AG08395 (cell line): ENCODE measurements at regions not wholly inside any gene's neighbourhood (a gene's known extent, or its start where the extent isn't known, plus 50 kb on each side); places are given as distances from the start of the nearest gene placed in this dataset.

Experiments
- DNase-seq: peaks from one replicate; pipeline ENCODE4 v3.0.0; 2012; ENCODE audit warnings: mixed read lengths, low spot score

DNA sequence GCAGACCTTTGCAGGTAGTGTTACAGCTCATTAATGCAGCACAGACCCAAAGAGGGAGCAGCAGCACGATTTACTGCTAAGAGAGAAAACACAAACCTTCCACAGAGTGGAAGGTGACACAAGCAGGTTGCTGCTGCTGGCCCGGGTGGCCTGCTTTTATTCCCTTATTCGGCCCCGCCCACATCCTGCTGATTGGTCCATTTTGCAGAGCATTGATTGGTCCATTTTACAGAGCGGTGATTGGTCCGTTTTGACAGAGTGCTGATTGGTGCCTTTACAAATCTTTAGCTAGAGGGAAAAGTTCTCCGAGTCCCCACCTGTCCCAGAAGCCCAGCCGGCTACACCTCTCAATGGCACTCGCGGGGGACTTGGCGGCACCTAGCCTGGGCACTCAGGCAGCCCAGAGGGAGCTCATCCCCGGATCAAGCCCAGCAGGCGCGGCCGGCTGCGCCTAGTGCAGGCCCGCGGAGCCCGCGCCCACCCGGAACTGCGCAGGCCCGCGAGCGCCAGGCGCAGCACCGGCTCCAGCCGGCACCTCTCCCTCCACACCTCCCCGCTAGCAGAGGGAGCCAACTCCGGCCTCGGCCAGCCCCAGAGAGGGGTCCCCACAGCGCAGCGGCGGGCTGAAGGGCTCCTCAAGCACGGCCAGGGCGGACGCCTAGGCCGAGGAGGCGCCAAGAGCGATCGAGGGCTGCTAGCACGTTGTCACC, 825.6 kb upstream of the HS6ST1 start:
- DNase-seq: no peak

DNA sequence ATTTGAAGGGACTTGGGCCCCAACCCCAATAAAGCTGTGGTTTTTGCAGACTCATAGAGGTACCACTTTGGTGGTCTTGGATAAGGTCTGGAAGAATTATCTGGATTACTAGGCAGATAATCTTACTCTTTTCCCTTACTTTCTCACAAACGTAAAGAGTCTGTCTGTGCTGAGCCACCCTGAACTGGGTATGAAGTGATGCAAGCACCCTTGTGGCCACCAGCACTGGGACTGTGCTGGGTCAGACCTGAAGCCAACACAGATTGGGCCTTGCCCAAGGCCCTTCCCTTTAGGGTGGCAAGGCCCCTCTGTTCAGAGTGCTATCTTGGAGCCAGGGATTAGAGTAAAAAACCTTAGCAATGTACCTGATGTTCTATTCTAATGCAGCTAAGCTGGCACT, 827.0 kb upstream of the RAB6C start:
- DNase-seq: no peak

DNA sequence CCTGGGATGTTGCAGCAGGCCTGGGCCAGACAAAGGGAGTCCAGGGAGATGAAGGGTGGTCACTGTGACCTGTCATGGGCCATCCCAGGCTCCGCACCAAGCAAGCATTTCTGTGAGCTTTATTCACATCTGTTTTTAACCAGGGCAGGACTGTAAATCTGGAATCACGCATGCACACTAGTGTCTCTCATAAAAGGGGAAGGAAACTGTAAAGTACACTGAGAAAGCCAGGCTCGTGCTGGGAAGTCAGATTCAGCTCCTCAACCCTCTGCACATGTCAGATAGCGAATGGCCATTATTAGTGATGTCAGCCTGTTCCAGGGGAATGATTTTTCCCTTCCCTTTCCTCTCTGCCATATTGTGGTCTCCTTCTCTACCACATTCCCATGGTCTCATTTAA, 818.6 kb upstream of the RAB6C start:
- DNase-seq: no peak

DNA sequence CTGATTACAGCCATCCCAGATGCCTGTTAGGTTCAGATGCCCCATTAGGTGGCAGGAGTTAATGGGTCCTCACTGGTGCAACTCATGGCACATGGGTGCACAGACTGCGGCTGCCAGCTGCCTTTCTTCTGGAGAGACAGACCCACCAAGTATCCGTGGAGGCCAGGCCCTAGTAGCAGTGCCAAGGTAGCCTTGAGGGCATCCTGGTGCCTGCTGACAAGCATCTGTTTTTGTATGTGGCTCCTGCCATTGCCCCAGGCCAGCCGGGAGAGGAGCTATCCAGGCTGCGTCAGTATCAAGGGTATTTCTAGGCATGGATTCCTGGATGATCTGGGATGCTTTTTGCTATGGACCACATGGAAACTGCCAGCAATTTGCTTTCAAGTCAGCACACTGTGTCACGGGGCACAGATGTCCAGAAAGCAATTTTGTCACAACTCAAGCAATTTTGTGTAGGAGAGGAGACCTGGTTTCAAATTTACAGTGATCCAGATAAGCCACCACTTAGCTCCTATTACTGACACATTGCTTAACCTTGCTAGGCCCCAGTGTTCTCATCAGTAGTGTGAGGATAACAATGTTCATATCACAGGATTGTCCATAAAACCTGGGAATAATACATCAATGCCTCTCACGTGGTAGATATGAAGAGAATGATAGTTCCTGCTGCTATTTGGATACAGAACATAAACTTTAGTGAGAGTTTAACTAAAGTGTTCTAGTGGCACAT, 815.1 kb upstream of the RAB6C start:
- no peak for DNase-seq

DNA sequence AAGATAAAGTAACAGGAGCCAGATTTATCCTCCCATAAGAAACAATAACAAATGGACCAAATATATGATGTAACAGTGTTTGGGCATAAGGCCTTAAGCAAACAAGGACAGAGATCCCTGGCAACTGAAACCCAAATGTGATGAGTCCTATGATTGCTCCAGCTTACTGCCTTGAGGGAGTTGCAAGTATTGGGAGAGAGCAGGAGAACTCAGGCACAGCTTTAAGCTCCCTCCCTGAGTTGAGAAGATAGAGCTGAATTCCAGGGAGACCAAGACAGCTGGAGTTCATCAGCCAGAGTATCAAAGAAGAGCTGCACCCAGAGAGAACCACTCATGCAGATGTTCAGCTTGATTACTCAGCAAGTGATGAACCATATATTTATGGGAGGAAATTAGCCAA, 814.5 kb upstream of the RAB6C start:
- no peak for DNase-seq

DNA sequence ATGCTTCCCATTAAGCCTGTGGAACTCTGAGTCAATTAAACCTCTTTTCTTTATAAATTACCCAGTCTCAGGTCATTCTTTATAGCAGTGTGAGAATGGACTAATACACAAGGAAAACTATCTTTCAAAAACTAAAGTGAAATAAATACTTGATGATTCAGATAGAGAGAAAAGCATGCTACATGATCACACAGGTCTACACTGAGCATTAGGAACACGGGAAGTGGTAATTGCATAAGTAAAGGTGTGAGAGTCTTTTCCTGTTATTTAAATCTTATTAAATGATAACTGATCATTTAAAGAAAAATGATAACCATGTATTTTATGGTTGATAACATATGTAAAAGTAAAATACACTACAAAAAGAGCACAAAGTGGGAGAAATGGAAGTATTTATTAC, 812.0 kb upstream of the RAB6C start:
- DNase-seq: no peak

DNA sequence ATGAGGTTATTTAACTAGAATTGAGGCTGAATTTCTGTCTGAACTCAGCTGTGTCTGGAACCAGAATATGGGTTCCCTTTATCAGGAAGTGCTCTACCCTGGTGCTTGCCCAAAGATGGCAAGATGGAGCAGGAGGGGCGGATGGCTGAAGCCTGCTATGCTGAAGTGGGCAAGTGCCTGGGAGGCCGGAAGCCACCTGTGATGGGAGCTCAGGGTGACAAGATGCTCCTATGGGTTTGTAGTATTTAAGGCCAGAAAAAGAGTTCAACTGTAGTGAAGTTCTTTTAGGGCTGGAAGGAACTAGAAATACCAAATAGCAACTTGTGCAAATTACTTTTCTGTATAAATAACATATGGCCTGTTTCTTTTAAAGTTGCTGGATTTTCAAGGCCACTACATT, 808.9 kb upstream of the RAB6C start:
- no peak for DNase-seq

DNA sequence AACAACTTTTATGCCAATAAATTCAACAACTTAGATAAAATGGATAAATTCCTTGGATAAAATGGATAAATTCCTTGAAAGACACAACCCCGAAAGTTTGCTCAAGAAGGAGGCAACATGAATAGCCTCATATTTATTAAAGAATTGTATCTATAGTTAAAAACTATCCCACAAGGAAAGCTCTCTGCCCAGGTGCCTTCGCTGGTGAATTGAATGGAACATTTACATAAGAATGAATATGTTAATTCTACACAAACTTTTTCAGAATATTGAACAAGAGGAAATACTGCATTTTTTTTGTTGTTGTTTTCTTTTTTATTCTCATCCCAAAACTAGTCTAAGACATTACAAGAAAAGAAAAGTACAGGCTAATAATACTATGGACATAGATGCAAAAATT, 805.3 kb upstream of the RAB6C start:
- no peak for DNase-seq

DNA sequence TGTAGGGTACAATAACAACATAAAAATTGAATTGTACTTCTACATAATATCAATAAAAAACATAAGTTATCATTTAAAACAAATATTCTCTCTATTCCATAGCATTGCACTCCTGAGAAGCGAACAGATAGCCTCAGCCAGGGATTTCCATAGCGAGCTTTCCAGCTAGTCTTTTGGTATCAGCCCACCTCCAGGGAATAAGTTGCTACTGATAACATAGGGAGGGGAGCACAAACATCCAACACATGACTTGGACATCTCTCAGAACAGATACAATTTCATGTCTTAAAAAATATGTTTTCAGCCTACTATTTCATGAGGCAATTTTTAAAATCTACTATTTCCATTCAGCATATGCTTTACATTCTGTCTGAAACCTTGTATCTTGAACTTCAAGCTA, 804.4 kb upstream of the RAB6C start:
- no peak for DNase-seq

DNA sequence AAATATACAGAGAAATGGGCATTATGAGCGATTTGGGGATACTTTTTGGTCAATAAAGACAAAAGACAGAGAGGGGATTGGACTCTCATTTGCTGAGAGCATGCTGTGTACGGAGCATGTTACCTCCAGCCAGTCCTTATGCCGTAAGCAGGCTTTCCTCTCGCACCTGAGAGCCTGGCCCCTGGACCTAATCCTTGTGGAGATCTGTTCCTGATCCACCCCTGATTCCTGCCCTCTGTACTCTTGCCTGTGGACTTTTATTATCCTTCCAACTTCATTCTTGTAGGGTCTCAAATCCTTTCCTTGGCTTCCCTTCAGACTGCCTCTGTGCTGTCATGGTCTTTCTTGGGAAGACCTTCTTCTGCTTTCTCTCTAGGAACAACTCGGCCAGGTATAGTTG, 803.1 kb upstream of the RAB6C start:
- no peak for DNase-seq

DNA sequence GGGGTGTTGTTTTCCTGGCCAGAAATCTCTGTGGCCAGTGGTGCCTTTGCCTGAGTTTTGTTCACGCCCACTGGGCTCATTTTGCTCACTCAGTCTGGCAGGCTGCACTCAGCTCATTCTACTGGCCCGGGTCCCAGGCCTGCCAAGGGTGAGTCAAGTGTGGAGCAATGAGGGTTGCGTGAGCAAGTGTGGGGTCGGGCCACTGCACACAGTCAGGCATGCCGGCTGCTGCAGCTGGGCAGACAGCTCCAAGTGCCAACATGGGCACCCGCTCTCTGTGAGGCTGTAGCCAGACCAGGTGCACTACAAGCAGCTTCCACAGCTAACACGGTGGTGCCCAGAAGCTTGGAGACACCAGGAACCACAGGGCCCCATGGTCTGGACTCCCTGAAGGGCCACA, 801.1 kb upstream of the RAB6C start:
- DNase-seq: peak; percentile 21

DNA sequence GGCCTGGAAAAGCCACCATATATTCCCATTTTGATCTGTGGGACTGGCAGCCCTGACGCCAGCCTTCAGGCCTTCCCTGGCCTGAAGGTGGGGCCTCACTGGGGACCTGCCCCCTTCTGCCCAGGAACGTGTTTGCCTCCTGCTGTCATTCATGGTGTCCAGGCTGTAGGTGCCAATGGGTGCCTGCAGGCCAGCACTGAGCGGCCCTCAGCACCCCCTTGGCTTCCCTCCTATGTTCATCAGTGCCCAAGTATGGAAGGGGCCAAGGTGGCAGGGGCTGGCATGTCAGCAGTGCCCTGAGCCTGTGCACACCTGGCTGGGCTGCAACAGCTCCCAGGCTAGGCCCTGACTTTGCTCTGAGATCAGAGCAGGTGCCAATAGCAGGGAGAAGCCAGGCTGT, 800.3 kb upstream of the RAB6C start:
- no peak for DNase-seq

DNA sequence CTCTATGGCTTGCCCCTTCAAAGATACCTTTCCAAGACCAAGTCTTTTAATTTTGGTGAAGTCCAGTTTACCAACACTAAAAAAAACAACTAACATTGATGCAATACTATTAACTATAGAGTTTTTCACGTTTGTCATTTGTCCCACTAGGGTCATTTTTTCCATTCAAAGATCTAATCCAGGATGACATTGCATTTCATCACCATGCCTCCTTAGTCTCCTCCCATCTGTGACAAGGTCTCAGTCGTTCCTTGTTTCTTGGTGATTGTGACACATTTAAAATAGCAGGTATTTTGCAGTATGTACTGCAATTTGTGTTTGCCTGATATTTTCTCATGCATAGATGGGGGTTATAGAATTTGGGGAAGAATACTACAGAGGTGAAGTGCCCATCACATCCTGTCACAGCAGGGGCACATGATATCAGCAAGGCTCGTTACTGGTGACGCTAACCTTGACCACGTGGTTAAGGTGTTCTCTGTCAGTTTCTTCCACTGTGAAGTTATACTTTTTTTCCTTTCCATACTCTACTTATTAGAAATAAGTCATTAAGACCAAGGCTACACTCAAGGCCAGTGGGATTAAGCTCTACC, 799.2 kb upstream of the RAB6C start:
- no peak for DNase-seq

DNA sequence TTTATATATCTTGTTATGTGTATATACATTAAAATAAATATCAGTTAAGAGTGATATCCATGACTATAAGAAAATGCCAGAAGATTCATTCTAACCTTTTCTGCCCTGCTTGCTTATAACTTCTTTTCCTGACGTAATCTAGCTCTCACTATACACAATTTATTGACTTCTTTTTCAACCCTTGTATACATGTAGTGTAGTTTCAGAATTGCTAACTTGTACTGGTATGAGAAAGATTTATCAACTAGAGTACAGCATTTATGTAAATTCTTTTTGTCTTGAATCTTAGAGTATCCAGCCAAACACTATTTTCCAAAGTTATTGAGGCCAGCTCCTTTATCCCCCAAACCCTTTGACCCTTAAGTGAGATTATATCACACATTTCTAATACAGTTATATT, 798.0 kb upstream of the RAB6C start:
- no peak for DNase-seq

DNA sequence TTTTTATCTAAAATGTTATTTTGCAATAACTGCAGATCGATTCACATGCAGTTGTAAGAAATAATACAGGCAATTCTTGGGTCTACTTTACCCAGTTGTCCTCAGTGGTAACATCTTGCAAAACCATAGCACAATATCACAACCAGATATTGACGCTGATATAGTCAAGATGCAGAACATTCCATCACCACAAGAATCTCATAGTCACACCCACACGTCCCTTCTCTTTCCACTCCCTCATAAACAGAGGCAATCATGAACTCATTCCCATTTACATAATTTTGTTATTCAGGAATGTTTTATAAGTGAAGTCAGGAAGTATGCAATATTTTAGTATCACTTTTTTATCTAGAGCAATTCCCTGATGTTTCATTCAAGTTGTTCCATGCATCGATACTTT, 797.5 kb upstream of the RAB6C start:
- DNase-seq: no peak

DNA sequence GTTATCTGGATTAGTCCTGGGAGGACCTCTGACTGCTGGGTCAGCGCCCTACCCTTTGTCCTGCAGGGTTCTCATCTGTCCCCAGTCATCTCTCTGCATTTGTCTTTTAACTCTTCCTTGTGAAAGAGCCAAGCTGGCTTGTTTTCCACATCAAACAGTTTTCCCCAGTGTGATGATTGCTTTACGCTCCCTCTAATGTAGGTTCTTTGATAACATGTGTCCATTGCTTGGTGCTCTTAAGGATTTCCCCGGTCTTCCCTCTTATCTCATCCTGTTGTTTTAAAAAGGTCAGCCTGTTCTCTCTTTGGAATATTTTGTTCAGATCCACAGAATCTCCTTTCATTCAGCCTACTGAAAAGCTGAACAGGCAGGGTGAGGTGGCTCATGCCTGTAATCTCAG, 792.1 kb upstream of the RAB6C start:
- no peak for DNase-seq

DNA sequence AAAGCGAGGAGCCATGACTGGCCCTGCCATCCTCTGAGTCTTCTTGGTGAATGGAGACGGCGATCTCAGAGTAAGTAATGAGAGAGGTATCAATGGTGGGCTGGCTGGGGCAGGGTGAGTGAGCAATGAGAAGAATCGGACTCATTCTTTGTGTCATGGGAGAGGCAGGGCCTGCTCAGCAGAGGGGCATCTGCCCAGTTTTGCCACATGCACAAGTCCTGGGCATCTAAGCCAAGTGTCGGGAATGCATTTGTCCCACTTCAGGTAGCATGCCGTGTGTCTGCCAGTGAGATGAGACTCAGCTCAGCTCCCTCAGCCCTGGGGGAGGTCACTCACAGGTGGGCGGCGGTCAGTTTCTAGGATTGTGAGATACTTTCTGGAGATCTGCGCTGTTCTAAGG, 791.0 kb upstream of the RAB6C start:
- DNase-seq: no peak

DNA sequence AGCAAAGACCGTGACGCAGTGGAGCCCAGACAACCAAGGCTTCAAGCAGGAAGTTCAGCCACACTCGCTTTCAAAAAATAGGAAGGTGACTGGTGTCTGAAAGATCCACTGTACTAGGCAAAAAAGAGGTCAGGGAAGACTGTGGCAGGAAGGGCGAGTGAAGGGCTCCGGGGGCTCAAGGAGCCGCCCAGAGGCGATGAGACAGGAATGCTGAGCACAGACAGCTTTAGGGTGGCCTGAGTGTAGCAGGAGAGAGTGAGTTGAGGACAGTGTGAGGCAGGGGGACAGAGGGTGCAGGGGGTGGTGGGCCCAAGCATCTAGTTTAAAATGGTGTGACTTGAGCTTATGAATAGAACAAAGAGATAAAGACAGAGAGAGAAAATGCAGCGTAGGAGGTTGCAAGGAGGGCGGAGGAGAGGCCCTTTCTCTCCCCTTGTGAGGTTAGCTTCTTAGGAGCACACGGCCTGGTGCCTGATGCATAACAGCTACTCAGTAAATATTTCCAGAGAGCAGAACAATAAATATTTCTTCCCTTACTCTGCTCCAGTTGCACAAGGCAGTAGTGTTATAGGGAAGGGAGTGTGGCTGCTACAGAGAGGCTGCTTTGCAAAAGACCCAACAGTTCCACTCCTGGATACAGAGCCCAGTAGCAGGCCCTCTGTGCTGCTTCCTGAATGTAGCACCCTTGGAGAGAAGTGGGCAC, 789.7 kb upstream of the RAB6C start:
- DNase-seq: no peak

DNA sequence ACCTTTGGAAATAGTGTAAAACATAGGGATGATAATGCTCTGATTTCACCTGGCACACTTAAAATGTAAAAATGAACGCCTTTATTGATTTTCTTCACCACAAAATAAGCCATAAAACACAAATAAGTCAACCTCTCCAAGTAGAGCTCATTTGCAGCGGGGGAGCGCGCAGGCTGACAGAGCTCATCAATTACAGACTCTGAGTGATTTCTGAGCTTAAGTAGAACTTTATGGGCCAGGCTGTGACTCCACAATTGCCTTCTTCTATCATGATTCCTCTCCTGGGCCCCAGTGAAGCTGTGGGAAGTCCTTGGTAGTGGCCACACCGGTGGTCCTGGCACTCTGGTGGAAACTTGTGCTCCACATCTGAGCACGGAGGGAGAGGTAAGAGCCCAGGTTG, 789.0 kb upstream of the RAB6C start:
- no peak for DNase-seq

DNA sequence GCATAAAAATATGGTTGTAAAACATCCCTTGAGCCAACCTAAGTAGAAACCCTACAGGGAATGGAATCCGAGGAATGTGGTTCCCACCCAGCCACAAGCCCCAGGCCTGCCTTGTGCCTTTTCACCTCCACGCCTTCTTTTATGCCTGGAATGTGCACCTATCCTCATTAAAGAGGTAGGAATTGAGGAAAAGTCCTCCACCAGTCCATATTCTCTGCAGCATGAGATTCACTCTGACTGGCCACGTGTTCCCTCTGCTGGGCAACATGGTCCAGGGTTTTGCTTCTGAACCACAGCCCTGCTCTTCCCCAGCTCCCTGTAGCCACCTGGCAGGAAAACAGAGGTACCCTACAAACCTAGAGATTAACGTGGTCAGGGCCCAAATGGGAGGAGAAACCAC, 787.9 kb upstream of the RAB6C start:
- no peak for DNase-seq

DNA sequence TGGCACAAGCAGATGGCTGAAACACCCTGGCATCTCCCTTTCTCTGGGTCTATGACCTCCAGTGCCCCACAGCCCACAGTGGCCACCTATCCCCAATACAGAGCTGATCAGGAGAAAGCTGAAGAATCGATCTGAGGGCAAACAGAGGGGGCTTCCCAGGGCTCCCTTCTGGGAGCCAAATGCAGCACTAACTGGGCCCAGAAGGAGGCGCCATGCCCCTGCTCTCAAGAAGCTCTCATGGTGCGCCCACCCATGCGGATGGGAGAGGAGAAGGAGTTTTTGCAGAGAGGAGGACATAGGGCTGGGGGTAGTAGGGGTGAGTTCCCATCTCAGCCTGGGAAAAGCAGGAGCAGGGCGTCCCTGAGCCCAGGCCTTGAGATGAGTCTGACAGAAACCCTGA, 787.3 kb upstream of the RAB6C start:
- DNase-seq: no peak

DNA sequence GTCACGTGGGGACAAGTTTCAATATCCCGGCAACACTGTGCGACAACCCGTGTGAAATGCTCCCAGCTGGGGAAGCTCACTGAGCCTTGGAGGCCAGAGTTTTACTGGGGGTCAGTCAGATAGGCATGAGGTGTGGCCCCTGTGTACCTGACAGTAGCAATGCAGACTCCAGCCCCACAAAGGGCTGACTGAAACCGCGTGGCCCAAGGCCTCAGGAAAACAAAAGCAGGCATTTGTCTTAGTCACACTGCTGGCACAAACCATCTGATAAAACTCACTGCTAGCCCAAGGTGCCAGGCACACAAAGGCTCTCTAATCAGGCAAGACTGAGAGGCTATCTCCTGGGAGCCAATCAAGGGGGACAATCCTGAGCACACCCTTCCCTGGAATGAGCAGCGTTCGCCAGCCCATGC, 786.6 kb upstream of the RAB6C start:
- no peak for DNase-seq

DNA sequence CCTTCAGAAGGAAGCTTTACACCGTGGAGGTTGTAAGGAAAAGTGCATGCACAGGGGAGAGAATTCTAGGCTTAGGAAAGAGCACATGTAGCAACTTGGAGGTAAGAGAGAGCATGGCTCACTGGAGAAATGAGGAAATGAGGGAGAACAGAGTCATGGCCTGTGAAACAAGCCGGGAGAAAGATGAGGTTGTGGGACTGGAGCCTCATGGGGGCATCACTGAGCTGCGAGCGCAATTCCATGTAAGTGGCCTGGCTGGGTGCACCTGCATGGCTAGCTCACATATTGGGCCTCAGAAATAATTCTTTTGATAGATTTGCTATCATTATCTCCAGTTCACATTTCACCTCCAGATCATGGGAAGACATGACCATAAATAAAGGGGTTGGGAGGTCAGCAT, 785.5 kb upstream of the RAB6C start:
- DNase-seq: no peak
